SK-N-SH (cell line): ENCODE measurements at regions not wholly inside any gene's neighbourhood (a gene's known extent, or its start where the extent isn't known, plus 50 kb on each side); places are given as distances from the start of the nearest gene placed in this dataset.

Experiments
- CTCF ChIA-PET: fragments of 300-600, 350-600 bp; formaldehyde crosslinking; extraction: SDS; loops from one replicate; lab custom pipeline; 2021; lab: Yijun Ruan, JAX
- POLR2A ChIA-PET: fragments of 350-600 bp; sonication (Branson Sonifier 250); formaldehyde crosslinking; extraction: SDS; loops from one replicate; lab custom pipeline; 2020; ENCODE audit warnings: antibody characterized with exemption, inconsistent platforms; lab: Yijun Ruan, JAX
- DNase-seq: peaks from one replicate; pipeline ENCODE4 v3.0.0; 2012
- H2AFZ ChIP-seq: fragments of 200-600 bp; sonication (generic); 2 replicates; pipeline ENCODE4 v1.8.1; 2016; ENCODE audit warnings: antibody characterized with exemption, mild to moderate bottlenecking, low read depth
- H3F3A ChIP-seq: fragments of 200-600 bp; sonication (generic); replicated peaks from 2 replicates; pipeline ENCODE3; 2016; ENCODE audit warnings: antibody characterized with exemption, mild to moderate bottlenecking; ENCODE audit not compliant: insufficient read depth
- H3K27ac ChIP-seq, 2 experiments: fragments of 200-500 bp in 1 of 2; fragments of 200-600 bp in 1 of 2; sonication (Bioruptor generic) in 1 of 2; sonication (generic), shearing (Covaris generic) in 1 of 2; 2 replicates each; pipeline versions ENCODE4 v1.5.1 to v1.6.1; 2014 to 2016; ENCODE audit warnings: low read depth in 2 of 2, inconsistent platforms in 1 of 2, low read length in 1 of 2, mild to moderate bottlenecking in 1 of 2, mixed read lengths in 1 of 2
- H3K27me3 ChIP-seq: fragments of 200-600 bp; sonication (generic), shearing (Covaris generic); 2 replicates; pipeline ENCODE4 v1.6.1; 2016; ENCODE audit warnings: mixed run types; ENCODE audit not compliant: insufficient read depth
- H3K36me3 ChIP-seq, 2 experiments: fragments of 200-500 bp in 1 of 2; fragments of 200-600 bp in 1 of 2; sonication (Bioruptor generic) in 1 of 2; sonication (generic) in 1 of 2; replicated peaks in 1 of 2; 2 replicates each; pipeline versions ENCODE3 to v1.5.1; 2014 to 2016; ENCODE audit warnings: low read length in 1 of 2, mild to moderate bottlenecking in 1 of 2; ENCODE audit not compliant: insufficient read depth in 2 of 2, control insufficient read depth in 1 of 2
- H3K4me1 ChIP-seq, 2 experiments: fragments of 200-500 bp in 1 of 2; fragments of 200-600 bp in 1 of 2; sonication (Bioruptor generic) in 1 of 2; sonication (generic), shearing (Covaris generic) in 1 of 2; 2 replicates each; pipeline versions ENCODE4 v1.5.1 to v1.6.1; 2014 to 2016; ENCODE audit warnings: low read depth in 1 of 2, low read length in 1 of 2, mixed run types in 1 of 2; ENCODE audit not compliant: insufficient read depth in 2 of 2, control insufficient read depth in 1 of 2
- H3K4me2 ChIP-seq: fragments of 200-600 bp; sonication (generic), shearing (Covaris generic); 2 replicates; pipeline ENCODE4 v1.6.1; 2017; ENCODE audit warnings: mixed run types
- H3K4me3 ChIP-seq, 2 experiments: fragments of 200-500 bp in 1 of 2; fragments of 200-600 bp in 1 of 2; sonication (Bioruptor generic) in 1 of 2; sonication (generic), shearing (Covaris generic) in 1 of 2; 2 replicates each; pipeline versions ENCODE4 v1.5.1 to v1.8.1; 2014 to 2016; ENCODE audit warnings: low read depth in 2 of 2, inconsistent platforms in 1 of 2, low read length in 1 of 2, mild to moderate bottlenecking in 1 of 2, mixed read lengths in 1 of 2, moderate library complexity in 1 of 2
- H3K79me2 ChIP-seq: fragments of 200-600 bp; sonication (generic); 2 replicates; pipeline ENCODE4 v1.8.1; 2017; ENCODE audit warnings: mild to moderate bottlenecking; ENCODE audit not compliant: insufficient read depth
- H3K9ac ChIP-seq: fragments of 200-600 bp; sonication (generic); 2 replicates; pipeline ENCODE4 v1.6.1; 2017; ENCODE audit warnings: mixed run types
- H3K9me2 ChIP-seq: fragments of 200-600 bp; sonication (generic); 2 replicates; pipeline ENCODE4 v1.6.1; 2017; ENCODE audit warnings: mixed run types
- H3K9me3 ChIP-seq: fragments of 200-600 bp; sonication (generic); 2 replicates; pipeline ENCODE4 v1.6.1; 2017; ENCODE audit warnings: mixed run types, mild to moderate bottlenecking, moderate library complexity
- H4K20me1 ChIP-seq: fragments of 200-600 bp; sonication (generic); 2 replicates; pipeline ENCODE4 v1.6.1; 2017; ENCODE audit warnings: mild to moderate bottlenecking, mixed run types; ENCODE audit not compliant: insufficient read depth
- ELF1 ChIP-seq: IDR thresholded peaks from 2 replicates; pipeline ENCODE4 v1.4.0; 2012
- EP300 ChIP-seq, 2 experiments: IDR thresholded peaks; 2 replicates each; pipeline versions ENCODE4 v1.4.0 to v1.6.1; 2012; ENCODE audit warnings: borderline replicate concordance in 1 of 2, low read depth in 1 of 2, low read length in 1 of 2
- FOSL2 ChIP-seq: IDR thresholded peaks from 2 replicates; pipeline ENCODE4 v1.4.0; 2012; ENCODE audit warnings: low read depth, mild to moderate bottlenecking, moderate library complexity, borderline replicate concordance
- FOXM1 ChIP-seq: IDR thresholded peaks from 2 replicates; pipeline ENCODE4 v1.4.0; 2012; ENCODE audit warnings: low read depth, mild to moderate bottlenecking
- GABPA ChIP-seq: IDR thresholded peaks from 2 replicates; pipeline ENCODE4 v1.4.0; 2012; ENCODE audit warnings: low read depth, mild to moderate bottlenecking
- GATA2 ChIP-seq: sonication (generic); formaldehyde crosslinking; IDR thresholded peaks from 2 replicates; pipeline ENCODE4 v1.5.0; 2020; ENCODE audit warnings: mild to moderate bottlenecking, missing genetic modification reagents
- MEF2A ChIP-seq: IDR thresholded peaks from 2 replicates; pipeline ENCODE4 v1.4.0; 2012; ENCODE audit warnings: low read depth, borderline replicate concordance
- MXI1 ChIP-seq: IDR thresholded peaks from 2 replicates; pipeline ENCODE4 v1.6.1; 2012; ENCODE audit warnings: mild to moderate bottlenecking, low read depth, low read length, improper control_type of control experiment
- RCOR1 ChIP-seq: fragments of 150-350 bp; IDR thresholded peaks from 2 replicates; pipeline ENCODE4 v1.6.1; 2017; ENCODE audit warnings: antibody characterized with exemption, low read length
- SIN3A ChIP-seq: IDR thresholded peaks from 2 replicates; pipeline ENCODE4 v1.6.1; 2012; ENCODE audit warnings: low read depth, mild to moderate bottlenecking, low read length, moderate library complexity, borderline replicate concordance
- TEAD4 ChIP-seq: IDR thresholded peaks from 2 replicates; pipeline ENCODE4 v1.4.0; 2012; ENCODE audit warnings: mild to moderate bottlenecking, borderline replicate concordance; ENCODE audit not compliant: insufficient read depth
- USF2 ChIP-seq: fragments of 150-350 bp; IDR thresholded peaks from 2 replicates; pipeline ENCODE4 v1.6.1; 2017; ENCODE audit warnings: antibody characterized with exemption, low read length, low read depth, borderline replicate concordance
- YY1 ChIP-seq: IDR thresholded peaks from 2 replicates; pipeline ENCODE4 v1.4.0; 2012; ENCODE audit warnings: low read depth, mild to moderate bottlenecking
- WGBS: methylation state at CpG from one replicate; pipeline ENCODE4 v1.1.6; 2017; ENCODE audit warnings: low lambda C conversion rate; 5-methylcytosine and 5-hydroxymethylcytosine counted together
- TF ChIP-seq, protein P1 (sequence below): IDR thresholded peaks from 2 replicates; pipeline ENCODE4 v1.4.0; 2012; ENCODE audit warnings: low read depth, borderline replicate concordance
- TF ChIP-seq, protein P2 (sequence below): IDR thresholded peaks from 2 replicates; pipeline ENCODE4 v1.4.0; 2012; ENCODE audit warnings: low read depth
- TF ChIP-seq, protein P3 (sequence below): IDR thresholded peaks from 2 replicates; pipeline ENCODE4 v1.4.0; 2012; ENCODE audit warnings: low read depth, borderline replicate concordance
- TF ChIP-seq, protein P4 (sequence below): fragments of 200-600 bp; sonication (generic); IDR thresholded peaks from 2 replicates; pipeline ENCODE4 v1.6.1; 2017; ENCODE audit warnings: antibody characterized with exemption, mild to moderate bottlenecking, moderate library complexity
- TF ChIP-seq, protein P5 (sequence below): fragments of 150-350 bp; IDR thresholded peaks from 2 replicates; pipeline ENCODE4 v1.6.1; 2016; ENCODE audit warnings: mild to moderate bottlenecking, low read depth, low read length

DNA sequence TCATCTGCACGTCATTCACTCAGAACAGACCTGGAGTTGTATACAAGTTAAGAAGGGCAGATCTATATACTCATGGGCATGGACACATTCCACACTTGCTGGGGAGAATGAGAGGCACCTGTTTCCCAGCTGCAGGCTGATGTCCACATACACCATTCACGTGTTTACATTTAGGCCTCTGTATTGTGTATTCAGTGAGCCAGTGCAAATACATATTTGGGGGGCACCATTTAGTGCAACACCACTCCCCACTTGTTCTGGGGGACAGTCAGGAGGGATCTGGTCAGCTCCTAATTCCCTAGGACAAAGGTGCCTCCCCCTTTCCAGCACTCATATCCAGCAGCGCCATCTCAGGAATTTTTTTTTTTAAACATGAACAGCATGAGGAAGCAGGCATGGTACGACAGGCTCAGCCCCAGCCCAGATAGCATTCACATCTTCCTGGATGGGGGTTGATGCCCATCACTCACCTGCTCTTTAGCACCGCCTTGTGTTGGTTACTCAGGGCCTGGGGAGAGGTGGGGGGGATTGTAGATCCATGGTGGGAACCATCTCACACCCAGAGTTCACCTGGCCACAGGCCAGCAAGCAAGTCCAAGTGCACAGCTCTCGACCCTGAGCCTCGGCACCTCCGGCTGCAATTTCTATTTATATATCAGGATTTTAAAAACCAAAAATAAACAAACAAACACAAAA, 56.9 kb upstream of the ZNF254 start:
- Histone ChIP-seq H3K4me1 (peaks cover 0 to 1% of the 10 kb centered on the region in 2 experiments; a peak in 2 of 4 replicates), H3F3A (peaks cover 13% of the 10 kb centered on the region), H4K20me1 (no peaks in the 10 kb centered on the region; the same call in 1 of the 2 replicates), H3K9me2 (no peaks in the 10 kb centered on the region), H3K4me3 (no peak overlapping the region), H3K27me3 (no peaks in the 10 kb centered on the region), H3K27ac (no peak overlapping the region), H3K79me2 (peaks cover 13% of the 10 kb centered on the region), H3K4me2 (no peak overlapping the region), H3K36me3 (no peaks in the 10 kb centered on the region), H3K9me3 (no peaks in the 10 kb centered on the region), H2AFZ (no peak overlapping the region), H3K9ac (no peak overlapping the region)
- CTCF ChIA-PET = no interaction called here
- 73% methylated on average over 8 of the region's 8 CpGs for WGBS
- no peak for DNase-seq
- no peak for TF ChIP-seq GATA2
- TF ChIP-seq GABPA = no peak
- no peak for TF ChIP-seq SIN3A
- TF ChIP-seq, protein P1, sequence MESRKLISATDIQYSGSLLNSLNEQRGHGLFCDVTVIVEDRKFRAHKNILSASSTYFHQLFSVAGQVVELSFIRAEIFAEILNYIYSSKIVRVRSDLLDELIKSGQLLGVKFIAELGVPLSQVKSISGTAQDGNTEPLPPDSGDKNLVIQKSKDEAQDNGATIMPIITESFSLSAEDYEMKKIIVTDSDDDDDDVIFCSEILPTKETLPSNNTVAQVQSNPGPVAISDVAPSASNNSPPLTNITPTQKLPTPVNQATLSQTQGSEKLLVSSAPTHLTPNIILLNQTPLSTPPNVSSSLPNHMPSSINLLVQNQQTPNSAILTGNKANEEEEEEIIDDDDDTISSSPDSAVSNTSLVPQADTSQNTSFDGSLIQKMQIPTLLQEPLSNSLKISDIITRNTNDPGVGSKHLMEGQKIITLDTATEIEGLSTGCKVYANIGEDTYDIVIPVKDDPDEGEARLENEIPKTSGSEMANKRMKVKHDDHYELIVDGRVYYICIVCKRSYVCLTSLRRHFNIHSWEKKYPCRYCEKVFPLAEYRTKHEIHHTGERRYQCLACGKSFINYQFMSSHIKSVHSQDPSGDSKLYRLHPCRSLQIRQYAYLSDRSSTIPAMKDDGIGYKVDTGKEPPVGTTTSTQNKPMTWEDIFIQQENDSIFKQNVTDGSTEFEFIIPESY = no peak
- TF ChIP-seq, protein P2, sequence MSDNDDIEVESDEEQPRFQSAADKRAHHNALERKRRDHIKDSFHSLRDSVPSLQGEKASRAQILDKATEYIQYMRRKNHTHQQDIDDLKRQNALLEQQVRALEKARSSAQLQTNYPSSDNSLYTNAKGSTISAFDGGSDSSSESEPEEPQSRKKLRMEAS = no peak
- no peak for TF ChIP-seq FOSL2
- TF ChIP-seq FOXM1 = no peak
- TF ChIP-seq ELF1 = no peak
- TF ChIP-seq, protein P3, sequence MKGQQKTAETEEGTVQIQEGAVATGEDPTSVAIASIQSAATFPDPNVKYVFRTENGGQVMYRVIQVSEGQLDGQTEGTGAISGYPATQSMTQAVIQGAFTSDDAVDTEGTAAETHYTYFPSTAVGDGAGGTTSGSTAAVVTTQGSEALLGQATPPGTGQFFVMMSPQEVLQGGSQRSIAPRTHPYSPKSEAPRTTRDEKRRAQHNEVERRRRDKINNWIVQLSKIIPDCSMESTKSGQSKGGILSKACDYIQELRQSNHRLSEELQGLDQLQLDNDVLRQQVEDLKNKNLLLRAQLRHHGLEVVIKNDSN = no peak
- TF ChIP-seq YY1 = no peak
- TF ChIP-seq USF2 = no peak
- no peak for TF ChIP-seq EP300 (IDR thresholded peaks at IDR 0.05; ENCODE audit: borderline replicate concordance in 1 of 2, low read depth in 1 of 2, low read length in 1 of 2)
- POLR2A ChIA-PET = no interaction called here

GRCh38 chr19:24032651-24033050, 54.3 kb upstream of the ZNF254 start:
- H3K4me3 ChIP-seq = peak overlapping the region; percentile 70 to 96
- ChIA-PET POLR2A (interaction anchor here (0.6 to 2.2 kb wide), 7 partner anchors 9 to 617 kb away, joined by 3 to 22 read pairs (median 8); partner anchors contain the start of genes ZNF254 and ZNF681), CTCF (interaction anchor here (0.6 to 1.3 kb wide), 2 partner anchors 43 to 128 kb away, joined by 3 read pairs; no protein-coding TSS in a partner anchor)
- peaks cover 9 to 18% of the 10 kb centered on the region in 2 experiments for H3K36me3 ChIP-seq
- H3F3A ChIP-seq = peaks cover 15% of the 10 kb centered on the region
- no peaks in the 10 kb centered on the region for H3K9me2 ChIP-seq
- no peaks in the 10 kb centered on the region; the same call in none of the 2 replicates for H4K20me1 ChIP-seq
- no peak for DNase-seq
- H3K9ac ChIP-seq = peak overlapping the region; percentile 98; the same call in 1 of the 2 replicates
- H3K27me3 ChIP-seq = no peaks in the 10 kb centered on the region
- 49% methylated on average over 15 of the region's 15 CpGs for WGBS
- peak overlapping the region in 1 of 2 experiments; percentile 97; a peak in 2 of 4 replicates for H3K27ac ChIP-seq
- peak overlapping the region; percentile 98 for H2AFZ ChIP-seq
- peaks cover 39% of the 10 kb centered on the region for H3K79me2 ChIP-seq
- peaks cover 5% of the 10 kb centered on the region in 2 experiments; a peak in 2 of 4 replicates for H3K4me1 ChIP-seq
- peak overlapping the region; percentile 80 for H3K4me2 ChIP-seq
- no peaks in the 10 kb centered on the region for H3K9me3 ChIP-seq
- no peak for TF ChIP-seq TEAD4
- TF ChIP-seq EP300 (IDR thresholded peaks at IDR 0.05; ENCODE audit: borderline replicate concordance in 1 of 2, low read depth in 1 of 2, low read length in 1 of 2) = no peak
- TF ChIP-seq, protein P4, sequence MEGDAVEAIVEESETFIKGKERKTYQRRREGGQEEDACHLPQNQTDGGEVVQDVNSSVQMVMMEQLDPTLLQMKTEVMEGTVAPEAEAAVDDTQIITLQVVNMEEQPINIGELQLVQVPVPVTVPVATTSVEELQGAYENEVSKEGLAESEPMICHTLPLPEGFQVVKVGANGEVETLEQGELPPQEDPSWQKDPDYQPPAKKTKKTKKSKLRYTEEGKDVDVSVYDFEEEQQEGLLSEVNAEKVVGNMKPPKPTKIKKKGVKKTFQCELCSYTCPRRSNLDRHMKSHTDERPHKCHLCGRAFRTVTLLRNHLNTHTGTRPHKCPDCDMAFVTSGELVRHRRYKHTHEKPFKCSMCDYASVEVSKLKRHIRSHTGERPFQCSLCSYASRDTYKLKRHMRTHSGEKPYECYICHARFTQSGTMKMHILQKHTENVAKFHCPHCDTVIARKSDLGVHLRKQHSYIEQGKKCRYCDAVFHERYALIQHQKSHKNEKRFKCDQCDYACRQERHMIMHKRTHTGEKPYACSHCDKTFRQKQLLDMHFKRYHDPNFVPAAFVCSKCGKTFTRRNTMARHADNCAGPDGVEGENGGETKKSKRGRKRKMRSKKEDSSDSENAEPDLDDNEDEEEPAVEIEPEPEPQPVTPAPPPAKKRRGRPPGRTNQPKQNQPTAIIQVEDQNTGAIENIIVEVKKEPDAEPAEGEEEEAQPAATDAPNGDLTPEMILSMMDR = no peak
- no peak for TF ChIP-seq MXI1
- no peak for TF ChIP-seq ELF1
- TF ChIP-seq, protein P3 = no peak
- no peak for TF ChIP-seq YY1
- TF ChIP-seq RCOR1 = no peak
- TF ChIP-seq MEF2A = no peak
- TF ChIP-seq, protein P5, sequence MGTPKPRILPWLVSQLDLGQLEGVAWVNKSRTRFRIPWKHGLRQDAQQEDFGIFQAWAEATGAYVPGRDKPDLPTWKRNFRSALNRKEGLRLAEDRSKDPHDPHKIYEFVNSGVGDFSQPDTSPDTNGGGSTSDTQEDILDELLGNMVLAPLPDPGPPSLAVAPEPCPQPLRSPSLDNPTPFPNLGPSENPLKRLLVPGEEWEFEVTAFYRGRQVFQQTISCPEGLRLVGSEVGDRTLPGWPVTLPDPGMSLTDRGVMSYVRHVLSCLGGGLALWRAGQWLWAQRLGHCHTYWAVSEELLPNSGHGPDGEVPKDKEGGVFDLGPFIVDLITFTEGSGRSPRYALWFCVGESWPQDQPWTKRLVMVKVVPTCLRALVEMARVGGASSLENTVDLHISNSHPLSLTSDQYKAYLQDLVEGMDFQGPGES = no peak
